ENCODE measurements at regions not wholly inside any gene's neighbourhood (a gene's known extent, or its start where the extent isn't known, plus 50 kb on each side); places are given as distances from the start of the nearest gene placed in this dataset.

DNA sequence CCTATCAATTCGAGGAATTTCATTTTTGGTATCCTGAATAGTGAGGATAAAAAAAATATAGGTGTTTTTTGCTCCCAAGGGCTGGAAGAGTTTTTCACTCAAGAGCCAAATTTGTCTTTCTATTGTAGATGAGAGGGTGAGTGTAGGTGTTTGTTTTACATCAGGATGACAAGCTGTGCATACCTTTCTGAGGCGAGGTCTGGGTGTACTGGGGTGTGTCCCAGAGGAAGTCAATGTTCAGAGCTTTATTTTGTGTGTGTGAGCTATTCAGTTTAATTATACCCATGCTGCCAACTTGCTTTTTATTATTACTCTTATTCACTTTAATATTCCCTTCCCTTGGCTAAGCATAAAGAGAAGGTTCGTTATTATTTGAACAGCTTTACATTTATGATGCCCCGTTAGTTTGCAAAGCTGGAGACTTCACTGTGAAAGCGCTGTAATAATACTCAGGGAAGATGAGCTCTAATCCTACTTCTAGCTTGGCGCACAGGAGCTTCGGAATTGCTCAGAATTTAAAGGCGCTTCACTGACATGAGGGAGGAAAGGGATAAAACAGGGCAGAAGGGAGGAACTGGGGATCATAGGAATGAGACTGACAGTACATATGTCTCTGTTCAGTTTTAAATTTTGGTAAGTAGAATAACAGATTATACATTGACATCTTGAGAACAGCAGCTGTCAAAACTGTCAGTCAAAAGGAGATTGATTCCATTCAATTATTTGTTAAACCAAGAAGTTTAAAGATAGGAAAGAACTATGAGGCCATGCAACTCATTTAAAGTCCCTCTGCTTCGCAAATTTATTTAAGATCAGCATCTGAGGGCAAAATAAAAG lies 117.7 kb upstream of the TP63 start:
- DNase-seq (no peak), ATAC-seq (no peak)
- H3K27ac Mint-ChIP-seq = no peak overlapping the region
- H3K9me3 Mint-ChIP-seq = peaks cover 0 to 20% (median 13%) of the 10 kb centered on the region in 9 donors
- H3K4me1 Mint-ChIP-seq = peaks cover 0 to 2% (median 0%) of the 10 kb centered on the region in 4 donors
- POLR2A ChIA-PET = no interaction called here
- H3K36me3 Mint-ChIP-seq = peaks cover 0 to 10% (median 8%) of the 10 kb centered on the region in 3 donors
- H3K27me3 Mint-ChIP-seq = no peaks in the 10 kb centered on the region
- no peak overlapping the region for H3K4me3 Mint-ChIP-seq

DNA sequence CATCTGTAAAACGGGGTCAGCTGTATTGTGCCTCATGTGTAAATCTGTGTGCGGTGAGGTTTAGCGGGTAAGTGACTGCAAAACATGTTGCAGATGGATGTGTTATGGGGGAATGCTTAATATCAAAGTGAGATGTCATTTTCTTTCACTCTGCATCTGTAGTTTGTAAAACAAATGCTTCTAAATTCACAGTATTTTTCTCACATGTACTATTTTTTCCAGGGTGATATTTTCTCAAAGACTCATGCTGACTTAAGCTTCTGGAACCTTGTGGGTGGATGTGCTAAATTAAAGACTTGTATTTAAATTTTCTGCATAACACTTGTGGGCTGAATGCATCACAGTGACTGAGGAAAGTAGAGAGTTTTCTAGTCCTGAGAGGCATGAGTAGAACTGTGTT lies 115.2 kb upstream of the TP63 start:
- POLR2A ChIA-PET = no interaction called here
- H3K27me3 Mint-ChIP-seq = no peaks in the 10 kb centered on the region
- peaks cover 5 to 33% (median 26%) of the 10 kb centered on the region in 9 donors for H3K9me3 Mint-ChIP-seq
- H3K4me1 Mint-ChIP-seq = no peaks in the 10 kb centered on the region
- H3K4me3 Mint-ChIP-seq = no peak overlapping the region
- H3K36me3 Mint-ChIP-seq = peaks cover 0 to 23% (median 21%) of the 10 kb centered on the region in 3 donors
- DNase-seq (no peak), ATAC-seq (no peak)
- H3K27ac Mint-ChIP-seq = no peak overlapping the region

DNA sequence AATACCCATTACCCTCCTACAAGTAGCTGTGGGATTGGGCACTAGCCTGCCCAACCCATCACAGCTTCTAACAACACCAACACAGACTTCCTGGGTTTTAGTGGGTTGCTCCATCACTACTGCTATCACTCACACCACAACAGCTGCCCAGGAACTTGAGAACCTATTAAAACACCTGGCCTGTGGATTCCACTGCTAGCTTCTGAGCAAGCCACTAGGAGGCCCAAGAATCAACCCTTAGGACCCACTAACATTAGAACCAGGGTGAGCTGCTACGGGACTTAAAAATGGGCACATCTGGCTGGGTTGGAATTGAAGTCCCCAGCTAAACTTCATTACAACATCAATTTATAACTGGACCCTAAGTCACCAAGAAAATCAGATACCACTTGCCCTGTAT lies 113.2 kb upstream of the TP63 start:
- POLR2A ChIA-PET = no interaction called here
- H3K27me3 Mint-ChIP-seq = no peaks in the 10 kb centered on the region
- peaks cover 5 to 33% (median 26%) of the 10 kb centered on the region in 9 donors for H3K9me3 Mint-ChIP-seq
- H3K27ac Mint-ChIP-seq = no peak overlapping the region
- ATAC-seq = no peak
- H3K36me3 Mint-ChIP-seq = peaks cover 0 to 29% (median 23%) of the 10 kb centered on the region in 3 donors
- H3K4me3 Mint-ChIP-seq = no peak overlapping the region
- no peaks in the 10 kb centered on the region for H3K4me1 Mint-ChIP-seq
- no peak for DNase-seq

DNA sequence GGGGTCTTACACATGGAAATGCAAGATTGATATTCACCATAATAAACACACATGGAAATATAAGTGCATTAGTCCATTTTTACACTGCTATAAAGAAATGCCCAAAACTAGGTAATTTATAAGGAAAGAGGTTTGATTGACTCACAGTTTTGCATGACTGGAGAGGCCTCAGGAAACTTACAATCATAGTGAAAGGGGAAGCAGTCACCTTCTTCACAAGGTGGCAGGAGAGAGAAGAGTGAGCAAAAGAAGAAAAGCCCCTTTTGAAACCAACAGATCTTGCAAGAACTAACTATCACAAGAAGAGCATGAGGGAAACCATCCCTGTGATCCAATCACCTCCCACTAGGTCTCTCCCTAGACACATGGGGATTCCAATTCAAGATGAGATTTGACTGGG lies 111.7 kb upstream of the TP63 start:
- DNase-seq (no peak), ATAC-seq (no peak)
- POLR2A ChIA-PET = no interaction called here
- Mint-ChIP-seq H3K9me3 (peaks cover 5 to 34% (median 26%) of the 10 kb centered on the region in 9 donors), H3K36me3 (peaks cover 0 to 29% (median 23%) of the 10 kb centered on the region in 3 donors), H3K27me3 (no peaks in the 10 kb centered on the region), H3K4me3 (no peak overlapping the region), H3K4me1 (no peaks in the 10 kb centered on the region), H3K27ac (no peak overlapping the region)

DNA sequence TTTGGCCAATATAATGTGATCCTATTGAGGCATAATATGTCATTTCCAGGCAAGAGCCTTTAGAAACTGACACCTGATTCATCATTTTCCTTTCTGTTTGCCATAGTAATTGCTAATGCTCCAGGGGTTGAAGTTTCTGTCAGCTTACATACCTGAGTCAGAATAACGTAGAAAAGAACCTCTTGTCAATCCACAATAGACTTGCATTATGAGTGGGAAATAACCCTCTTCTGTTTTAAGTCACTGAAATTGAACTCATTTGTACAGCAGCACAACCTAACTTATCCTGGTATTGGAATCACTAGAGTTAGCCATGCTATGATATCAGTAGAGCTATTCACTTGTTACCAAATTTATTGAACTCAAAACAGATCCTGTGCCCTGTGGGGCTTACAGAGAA lies 101.7 kb upstream of the TP63 start:
- ATAC-seq (no peak), DNase-seq (no peak)
- H3K9me3 Mint-ChIP-seq = peaks cover 0 to 18% (median 9%) of the 10 kb centered on the region in 9 donors
- POLR2A ChIA-PET = no interaction called here
- peaks cover 0 to 6% (median 0%) of the 10 kb centered on the region in 5 donors for H3K27me3 Mint-ChIP-seq
- H3K4me3 Mint-ChIP-seq = no peak overlapping the region
- peaks cover 6 to 12% (median 10%) of the 10 kb centered on the region in 4 donors for H3K4me1 Mint-ChIP-seq
- H3K27ac Mint-ChIP-seq = no peak overlapping the region
- peaks cover 0 to 9% (median 6%) of the 10 kb centered on the region in 3 donors for H3K36me3 Mint-ChIP-seq

DNA sequence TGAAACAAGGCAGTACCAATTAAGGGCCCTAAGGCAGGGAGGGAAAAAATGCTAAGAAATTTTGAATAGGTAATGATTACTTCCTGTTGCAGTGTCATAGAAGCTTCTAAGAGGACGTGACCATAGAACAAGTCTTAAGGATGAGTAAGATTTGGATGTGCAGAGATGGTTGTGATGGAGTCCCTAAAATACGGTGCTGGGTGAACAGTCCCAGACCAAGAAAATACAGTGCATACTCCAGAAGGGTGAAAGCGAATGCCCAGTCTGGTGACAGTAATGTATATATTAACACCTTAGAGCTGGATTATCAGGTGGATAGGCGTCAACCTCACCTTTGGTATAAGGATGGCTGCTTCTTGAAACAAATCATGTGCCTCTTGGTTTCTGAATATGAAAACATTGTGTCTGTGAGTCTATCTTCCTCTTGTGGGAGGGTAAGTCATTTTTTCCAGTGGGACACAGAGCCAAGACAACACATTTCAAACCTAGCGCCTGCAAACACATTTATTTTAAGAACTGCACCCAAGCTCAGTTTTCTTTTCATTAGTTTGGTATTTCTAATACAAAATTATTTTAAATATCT lies 101.2 kb upstream of the TP63 start:
- Mint-ChIP-seq H3K9me3 (peaks cover 0 to 14% (median 9%) of the 10 kb centered on the region in 9 donors), H3K27ac (no peak overlapping the region), H3K4me3 (no peak overlapping the region), H3K4me1 (peaks cover 6 to 12% (median 10%) of the 10 kb centered on the region in 4 donors), H3K27me3 (peaks cover 0 to 6% (median 0%) of the 10 kb centered on the region in 5 donors), H3K36me3 (peaks cover 0 to 9% (median 6%) of the 10 kb centered on the region in 3 donors)
- no peak for DNase-seq
- no peak for ATAC-seq
- POLR2A ChIA-PET = no interaction called here

DNA sequence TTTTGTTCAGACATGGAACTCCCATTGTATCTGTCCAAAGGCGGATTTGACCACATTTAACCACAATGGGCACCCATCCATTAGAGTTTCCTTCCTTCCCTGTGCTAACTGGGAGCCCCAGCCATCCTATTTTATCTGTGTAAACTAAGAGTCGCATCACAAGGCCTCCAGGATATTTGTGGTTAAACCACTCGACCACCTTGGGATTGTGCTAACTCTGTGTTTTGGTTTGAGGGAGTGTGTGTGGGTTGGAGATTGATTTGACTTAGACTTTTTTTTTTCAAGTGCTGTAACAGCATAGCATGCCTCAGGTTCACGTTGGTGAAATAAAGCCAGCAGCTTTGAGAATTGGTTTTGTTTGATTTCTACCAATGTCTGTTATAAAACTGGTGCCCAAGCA lies 100.4 kb upstream of the TP63 start:
- Mint-ChIP-seq H3K36me3 (peaks cover 0 to 3% (median 3%) of the 10 kb centered on the region in 3 donors), H3K4me1 (peaks cover 6 to 12% (median 10%) of the 10 kb centered on the region in 4 donors), H3K9me3 (peaks cover 0 to 11% (median 7%) of the 10 kb centered on the region in 9 donors), H3K4me3 (no peak overlapping the region), H3K27me3 (peaks cover 0 to 6% (median 0%) of the 10 kb centered on the region in 5 donors), H3K27ac (peak overlapping the region in 1 of 10 donors; percentile 20)
- DNase-seq (no peak), ATAC-seq (no peak)
- POLR2A ChIA-PET = no interaction called here

DNA sequence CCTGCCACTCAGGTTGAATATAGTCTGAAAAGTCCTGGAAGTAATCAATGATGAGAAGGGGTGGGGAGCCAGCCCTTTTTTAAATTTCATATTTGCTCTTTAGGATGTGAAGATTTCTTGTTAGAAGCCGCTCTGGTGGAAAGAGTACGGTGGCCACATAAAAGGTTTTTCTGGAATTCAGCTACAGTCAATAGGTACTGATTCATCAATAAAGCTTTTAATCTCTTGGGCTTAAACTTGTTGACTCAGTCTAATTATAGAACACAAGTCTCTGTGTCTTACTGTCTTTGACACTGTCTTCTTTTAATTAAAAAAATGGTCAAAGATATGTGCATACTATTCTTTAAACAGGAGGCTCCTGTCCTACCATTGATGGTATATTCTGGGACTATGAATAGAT lies 99.9 kb upstream of the TP63 start:
- no peak for DNase-seq
- H3K36me3 Mint-ChIP-seq = no peaks in the 10 kb centered on the region
- H3K27me3 Mint-ChIP-seq = peaks cover 0 to 6% (median 0%) of the 10 kb centered on the region in 5 donors
- ATAC-seq = no peak
- H3K4me1 Mint-ChIP-seq = peaks cover 6 to 12% (median 10%) of the 10 kb centered on the region in 4 donors
- POLR2A ChIA-PET = no interaction called here
- H3K4me3 Mint-ChIP-seq = no peak overlapping the region
- peak overlapping the region in 1 of 10 donors; percentile 20 for H3K27ac Mint-ChIP-seq
- peaks cover 0 to 7% (median 3%) of the 10 kb centered on the region in 9 donors for H3K9me3 Mint-ChIP-seq

DNA sequence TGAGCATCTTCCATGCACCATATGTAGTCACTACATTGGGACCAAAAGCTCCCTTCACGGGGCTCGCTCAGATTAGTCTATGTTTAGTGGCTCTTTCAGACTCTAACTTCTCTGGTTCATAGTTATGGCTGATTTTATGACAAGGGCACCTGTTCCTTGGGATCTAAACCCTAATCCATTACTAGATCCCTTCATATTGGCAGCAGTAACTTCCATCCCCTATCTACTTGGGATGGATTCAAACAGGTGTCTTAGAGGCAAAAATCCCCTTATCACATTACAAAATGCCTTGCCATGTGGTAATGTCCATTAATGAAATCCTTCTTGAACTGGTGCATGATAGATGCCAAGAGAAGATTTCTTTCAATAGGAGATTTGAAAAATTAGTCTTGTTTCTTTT lies 96.7 kb upstream of the TP63 start:
- no peak overlapping the region for H3K27ac Mint-ChIP-seq
- H3K4me1 Mint-ChIP-seq = peaks cover 6 to 18% (median 11%) of the 10 kb centered on the region in 4 donors
- POLR2A ChIA-PET = no interaction called here
- H3K27me3 Mint-ChIP-seq = peaks cover 0 to 6% (median 0%) of the 10 kb centered on the region in 5 donors
- ATAC-seq (no peak), DNase-seq (no peak)
- H3K4me3 Mint-ChIP-seq = no peak overlapping the region
- H3K9me3 Mint-ChIP-seq = peaks cover 0 to 9% (median 0%) of the 10 kb centered on the region in 9 donors
- peaks cover 0 to 13% (median 0%) of the 10 kb centered on the region in 3 donors for H3K36me3 Mint-ChIP-seq

DNA sequence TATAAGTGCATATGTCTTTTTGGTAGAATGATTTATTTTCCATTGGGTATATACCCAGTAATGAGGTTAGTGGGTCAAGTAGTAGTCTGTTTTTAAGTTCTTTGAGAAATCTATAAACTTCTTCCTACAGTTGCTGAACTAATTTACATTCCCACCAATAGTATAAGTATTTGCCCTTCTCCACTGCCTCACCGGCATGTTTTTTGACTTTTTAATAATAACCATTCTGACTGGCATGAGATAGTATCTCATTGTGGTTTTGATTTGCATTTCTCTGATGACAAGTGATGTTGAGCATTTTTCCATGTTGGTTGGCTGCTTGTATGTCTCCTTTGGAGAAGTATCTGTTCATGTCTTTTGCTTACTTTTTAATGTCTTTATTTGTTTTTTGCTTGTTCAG lies 94.1 kb upstream of the TP63 start:
- no peak overlapping the region for H3K4me3 Mint-ChIP-seq
- DNase-seq = no peak

DNA sequence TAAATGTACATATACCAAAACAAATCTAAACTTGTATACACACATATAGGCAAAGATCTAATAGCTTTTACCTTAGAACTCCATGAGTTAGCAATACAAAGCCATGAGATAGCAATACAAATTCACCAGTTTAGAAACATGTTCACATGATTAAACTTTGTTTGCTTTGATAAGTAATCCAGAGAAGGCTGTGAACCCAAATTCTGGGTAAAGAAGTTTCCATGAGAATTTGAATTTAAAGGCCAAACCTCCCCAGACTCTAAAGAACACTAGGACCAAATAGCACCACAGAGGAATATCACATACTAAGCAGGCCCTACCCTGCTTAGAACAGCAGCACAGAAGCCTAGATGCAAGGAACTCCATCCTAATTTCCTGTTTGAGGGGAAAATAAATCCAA lies 83.7 kb upstream of the TP63 start:
- no peaks in the 10 kb centered on the region for H3K27me3 Mint-ChIP-seq
- H3K4me1 Mint-ChIP-seq = peaks cover 0 to 4% (median 2%) of the 10 kb centered on the region in 4 donors
- H3K9me3 Mint-ChIP-seq = peaks cover 12 to 55% (median 41%) of the 10 kb centered on the region in 9 donors
- peaks cover 0 to 55% (median 29%) of the 10 kb centered on the region in 3 donors for H3K36me3 Mint-ChIP-seq
- POLR2A ChIA-PET = no interaction called here
- H3K27ac Mint-ChIP-seq = no peak overlapping the region
- DNase-seq (no peak), ATAC-seq (no peak)
- H3K4me3 Mint-ChIP-seq = no peak overlapping the region

More for the DNA sequence above, 94.1 kb upstream of the TP63 start:
- Mint-ChIP-seq H3K4me1 (peaks cover 0 to 7% (median 2%) of the 10 kb centered on the region in 4 donors), H3K36me3 (peaks cover 0 to 13% (median 0%) of the 10 kb centered on the region in 3 donors), H3K27me3 (peaks cover 0 to 6% (median 0%) of the 10 kb centered on the region in 5 donors), H3K9me3 (peaks cover 0 to 9% (median 0%) of the 10 kb centered on the region in 9 donors), H3K27ac (no peak overlapping the region)
- POLR2A ChIA-PET = no interaction called here
- no peak for ATAC-seq

DNA sequence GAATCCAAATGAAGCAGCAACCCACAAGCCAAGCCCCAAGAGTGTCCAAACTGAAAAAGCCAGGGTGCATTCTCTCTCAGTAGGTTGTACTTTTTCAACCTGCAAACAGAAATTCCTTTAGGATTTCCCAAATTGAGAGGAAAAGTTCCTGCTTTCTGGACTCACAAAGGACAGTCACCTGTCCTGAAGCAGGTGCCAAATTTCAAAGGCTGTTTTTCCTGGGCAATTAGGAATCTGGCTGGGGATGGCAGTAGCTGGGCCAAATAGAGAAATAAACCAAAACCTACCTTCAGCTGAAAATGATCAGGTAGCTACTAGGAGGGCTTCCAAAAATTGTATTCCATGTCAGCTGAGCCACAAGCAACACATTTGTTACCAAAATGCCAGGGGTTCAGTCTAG lies 83.1 kb upstream of the TP63 start:
- peaks cover 0 to 55% (median 29%) of the 10 kb centered on the region in 3 donors for H3K36me3 Mint-ChIP-seq

DNA sequence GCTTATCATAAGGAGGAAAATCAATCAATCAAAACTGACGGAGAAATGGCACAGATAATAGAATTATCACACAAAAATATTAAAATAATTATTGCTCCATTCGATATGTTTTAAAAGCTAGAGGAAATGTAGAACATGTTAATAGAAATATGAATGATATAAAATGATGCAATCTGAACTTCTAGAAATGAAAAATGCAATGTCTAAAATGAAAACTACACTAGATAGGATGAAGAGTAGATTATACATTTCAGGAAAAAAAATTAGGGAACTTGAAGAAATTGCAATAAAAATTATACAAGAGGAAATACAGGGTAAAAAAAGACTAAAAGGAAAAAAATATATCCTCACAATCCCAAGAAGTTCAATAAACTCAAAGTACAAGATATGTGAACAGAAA lies 80.2 kb upstream of the TP63 start:
- no peak overlapping the region for H3K27ac Mint-ChIP-seq
- H3K4me1 Mint-ChIP-seq = no peaks in the 10 kb centered on the region

More for the DNA sequence above, 83.1 kb upstream of the TP63 start:
- H3K9me3 Mint-ChIP-seq = peaks cover 12 to 60% (median 42%) of the 10 kb centered on the region in 9 donors
- POLR2A ChIA-PET = no interaction called here
- H3K27me3 Mint-ChIP-seq = no peaks in the 10 kb centered on the region
- H3K4me3 Mint-ChIP-seq = no peak overlapping the region
- DNase-seq (no peak), ATAC-seq (no peak)
- no peak overlapping the region for H3K27ac Mint-ChIP-seq
- peaks cover 0 to 4% (median 2%) of the 10 kb centered on the region in 4 donors for H3K4me1 Mint-ChIP-seq

More for the DNA sequence above, 80.2 kb upstream of the TP63 start:
- Mint-ChIP-seq H3K4me3 (no peak overlapping the region), H3K36me3 (peaks cover 0 to 45% (median 27%) of the 10 kb centered on the region in 3 donors), H3K27me3 (no peaks in the 10 kb centered on the region), H3K9me3 (peaks cover 12 to 58% (median 42%) of the 10 kb centered on the region in 9 donors)
- ATAC-seq = no peak
- POLR2A ChIA-PET = no interaction called here
- DNase-seq = no peak

All from naive thymus-derived CD8-positive, alpha-beta T cell (primary cell).